Testis (tissue), 2 donors: ENCODE measurements at regions not wholly inside any gene's neighbourhood (a gene's known extent, or its start where the extent isn't known, plus 50 kb on each side); places are given as distances from the start of the nearest gene placed in this dataset.

Experiments used
- DNase-seq: peaks from one replicate; pipeline ENCODE4 v3.0.0-alpha.2; 2019
- H3K27ac ChIP-seq, 2 donors: fragments of 200-600 bp; sonication (generic); one replicate each; pipeline ENCODE4 v1.5.1; 2019
- H3K27me3 ChIP-seq: fragments of 200-600 bp; sonication (generic); one replicate; pipeline ENCODE4 v1.5.1; 2019
- H3K36me3 ChIP-seq: fragments of 200-600 bp; sonication (generic); one replicate; pipeline ENCODE4 v1.5.1; 2017; ENCODE audit warnings: low read depth; ENCODE audit errors: missing control alignments
- H3K4me1 ChIP-seq: fragments of 200-600 bp; sonication (generic); one replicate; pipeline ENCODE4 v1.5.1; 2019
- H3K4me3 ChIP-seq, 2 donors: fragments of 200-600 bp; sonication (generic); one replicate each; pipeline ENCODE4 v1.5.1; 2017 to 2019
- H3K9me3 ChIP-seq: fragments of 200-600 bp; sonication (generic); one replicate; pipeline ENCODE4 v1.5.1; 2017
- POLR2A ChIP-seq: fragments of 450-650 bp; IDR thresholded peaks from one replicate; pipeline ENCODE4 v1.6.1; 2017; ENCODE audit warnings: antibody characterized with exemption, mild to moderate bottlenecking, moderate library complexity
- WGBS, 2 donors: methylation state at CpG; one replicate each; pipeline ENCODE4 v1.1.5; 2018; 5-methylcytosine and 5-hydroxymethylcytosine counted together
- intact Hi-C: fragments of 100-400 bp; cut with DNase I; formaldehyde crosslinking; loops from one replicate; pipeline ENCODE4 v1.15.1; 2023; ENCODE audit warnings: low total_unique reads
- TF ChIP-seq, protein P1 (sequence below), 3 experiments: fragments of 450-650 bp in 2 of 3; fragments of 200-600 bp in 1 of 3; sonication (generic) in 1 of 3; IDR thresholded peaks; one replicate each; pipeline ENCODE4 v1.5.1; 2016 to 2019; ENCODE audit warnings: antibody characterized with exemption in 3 of 3, mild to moderate bottlenecking in 2 of 3, moderate library complexity in 1 of 3

DNA sequence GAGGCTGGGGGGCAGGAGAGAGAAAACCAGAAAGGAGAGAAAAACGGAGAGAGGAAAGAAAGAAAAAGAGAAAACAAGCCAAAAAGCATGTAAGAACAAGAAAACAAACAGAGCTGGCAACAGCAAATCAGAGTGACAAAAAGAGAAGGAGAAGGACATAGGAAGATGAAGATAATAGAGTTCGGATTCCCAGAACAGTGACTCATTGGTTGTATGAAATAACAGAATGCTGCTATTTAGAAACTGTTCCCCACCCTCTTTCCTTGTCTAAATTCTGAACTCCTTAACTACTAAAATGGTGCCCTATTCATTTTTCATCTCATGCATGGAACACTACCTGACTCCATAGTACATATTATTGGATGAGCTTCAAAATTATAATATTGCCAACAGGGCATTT is 317.4 kb downstream of the C11orf87 start:
- no peaks in the 10 kb centered on the region for H3K4me1 ChIP-seq
- no peaks in the 10 kb centered on the region for H3K9me3 ChIP-seq
- WGBS, 2 donors, result 61 to 75% methylated on average over 2 of the region's 2 CpGs
- intact Hi-C loops, result no loop called here
- no peaks in the 10 kb centered on the region for H3K27me3 ChIP-seq
- H3K4me3 ChIP-seq, result no peak overlapping the region
- no peak for DNase-seq
- TF ChIP-seq, protein P1, sequence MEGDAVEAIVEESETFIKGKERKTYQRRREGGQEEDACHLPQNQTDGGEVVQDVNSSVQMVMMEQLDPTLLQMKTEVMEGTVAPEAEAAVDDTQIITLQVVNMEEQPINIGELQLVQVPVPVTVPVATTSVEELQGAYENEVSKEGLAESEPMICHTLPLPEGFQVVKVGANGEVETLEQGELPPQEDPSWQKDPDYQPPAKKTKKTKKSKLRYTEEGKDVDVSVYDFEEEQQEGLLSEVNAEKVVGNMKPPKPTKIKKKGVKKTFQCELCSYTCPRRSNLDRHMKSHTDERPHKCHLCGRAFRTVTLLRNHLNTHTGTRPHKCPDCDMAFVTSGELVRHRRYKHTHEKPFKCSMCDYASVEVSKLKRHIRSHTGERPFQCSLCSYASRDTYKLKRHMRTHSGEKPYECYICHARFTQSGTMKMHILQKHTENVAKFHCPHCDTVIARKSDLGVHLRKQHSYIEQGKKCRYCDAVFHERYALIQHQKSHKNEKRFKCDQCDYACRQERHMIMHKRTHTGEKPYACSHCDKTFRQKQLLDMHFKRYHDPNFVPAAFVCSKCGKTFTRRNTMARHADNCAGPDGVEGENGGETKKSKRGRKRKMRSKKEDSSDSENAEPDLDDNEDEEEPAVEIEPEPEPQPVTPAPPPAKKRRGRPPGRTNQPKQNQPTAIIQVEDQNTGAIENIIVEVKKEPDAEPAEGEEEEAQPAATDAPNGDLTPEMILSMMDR (IDR thresholded peaks at IDR 0.05), result no peak
- H3K27ac ChIP-seq, result no peak overlapping the region
- H3K36me3 ChIP-seq, result no peaks in the 10 kb centered on the region

DNA sequence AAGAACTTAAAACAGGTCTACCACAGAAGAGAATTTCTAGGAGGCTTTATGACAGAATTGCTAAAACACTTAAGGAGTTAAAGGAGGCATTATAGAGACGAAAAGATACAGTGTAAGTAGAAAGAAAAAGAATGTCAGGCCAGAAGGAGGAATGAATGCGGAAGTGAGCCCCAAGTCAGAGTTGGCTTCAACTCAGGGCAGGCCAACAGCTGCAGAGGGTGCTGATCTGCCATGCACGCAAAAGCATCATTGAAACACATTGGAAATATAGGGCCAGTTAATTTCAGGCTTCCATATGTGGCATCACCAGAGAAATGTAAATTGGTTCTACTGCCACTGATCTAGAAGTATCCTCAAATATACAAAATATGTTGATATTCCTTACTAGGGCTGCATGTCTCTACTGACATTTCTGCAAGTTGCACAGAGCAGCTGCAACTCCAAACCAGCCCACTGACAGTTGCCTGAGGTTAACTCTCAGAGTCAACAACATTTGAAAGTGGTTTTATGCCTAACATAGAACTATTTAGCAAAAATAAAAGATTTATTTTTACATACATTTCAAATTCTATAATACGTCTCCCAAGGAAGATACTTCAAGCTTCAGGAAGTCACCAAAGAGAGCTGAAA is 324.1 kb downstream of the C11orf87 start:
- intact Hi-C loops, result no loop called here
- H3K4me1 ChIP-seq, result no peaks in the 10 kb centered on the region
- TF ChIP-seq, protein P1 (IDR thresholded peaks at IDR 0.05), result no peak
- no peak for TF ChIP-seq POLR2A
- H3K9me3 ChIP-seq, result no peaks in the 10 kb centered on the region
- H3K27me3 ChIP-seq, result no peaks in the 10 kb centered on the region
- DNase-seq, result no peak
- H3K4me3 ChIP-seq, result no peak overlapping the region
- H3K36me3 ChIP-seq, result no peaks in the 10 kb centered on the region
- WGBS, 2 donors, result 85 to 87% methylated on average over 4 of the region's 4 CpGs
- no peak overlapping the region for H3K27ac ChIP-seq

DNA sequence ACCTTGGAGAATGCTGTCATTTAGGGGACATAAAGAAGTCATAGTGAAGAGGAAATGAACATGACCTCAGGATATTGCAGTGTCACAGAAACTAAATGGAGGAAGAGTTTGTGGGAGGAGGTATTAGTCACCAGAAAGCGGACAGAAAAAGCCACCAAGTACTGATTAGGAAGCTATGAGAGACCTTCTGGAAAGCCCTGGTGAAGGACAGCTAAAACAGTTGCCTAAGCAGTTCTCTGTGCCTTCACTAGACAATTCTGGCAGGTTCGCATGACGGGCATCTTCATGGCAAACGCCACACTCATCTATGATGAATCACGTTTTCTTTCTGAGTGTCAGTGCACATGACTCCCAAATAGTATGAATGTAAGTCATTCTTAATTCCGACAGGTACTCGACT is 325.8 kb downstream of the C11orf87 start:
- Histone ChIP-seq H3K36me3 (no peaks in the 10 kb centered on the region), H3K27ac (no peak overlapping the region), H3K27me3 (no peaks in the 10 kb centered on the region), H3K9me3 (no peaks in the 10 kb centered on the region), H3K4me1 (no peaks in the 10 kb centered on the region), H3K4me3 (no peak overlapping the region)
- no peak for DNase-seq
- intact Hi-C loops, result no loop called here
- 81 to 86% methylated on average over 7 of the region's 7 CpGs for WGBS, 2 donors
- no peak for TF ChIP-seq POLR2A
- TF ChIP-seq, protein P1 (IDR thresholded peaks at IDR 0.05), result no peak

DNA sequence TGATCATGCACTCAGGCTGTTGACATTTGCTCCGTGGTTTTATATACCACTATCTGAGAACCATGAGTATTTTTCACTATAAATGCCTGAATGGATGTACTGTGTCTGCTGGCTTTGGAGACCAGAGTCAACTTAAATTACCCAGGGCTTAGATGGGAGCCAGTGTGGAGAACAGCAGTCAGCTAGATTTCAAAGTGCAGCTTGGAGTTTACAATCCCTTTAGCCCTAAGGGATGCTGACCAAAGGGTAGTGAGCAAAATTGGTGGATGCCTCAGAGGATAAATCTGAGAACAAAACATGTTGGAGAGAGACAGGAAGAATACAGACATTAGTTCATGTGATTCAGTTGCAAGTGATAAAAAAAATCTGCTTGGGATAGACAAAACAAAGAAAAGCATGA is 327.5 kb downstream of the C11orf87 start:
- Histone ChIP-seq H3K27ac (no peak overlapping the region), H3K36me3 (no peaks in the 10 kb centered on the region), H3K4me3 (no peak overlapping the region), H3K27me3 (no peaks in the 10 kb centered on the region), H3K4me1 (no peaks in the 10 kb centered on the region), H3K9me3 (no peaks in the 10 kb centered on the region)
- no peak for TF ChIP-seq POLR2A
- TF ChIP-seq, protein P1 (IDR thresholded peaks at IDR 0.05), result no peak
- intact Hi-C loops, result no loop called here
- no peak for DNase-seq
- 75 to 88% methylated on average over 1 of the region's 1 CpG for WGBS, 2 donors

DNA sequence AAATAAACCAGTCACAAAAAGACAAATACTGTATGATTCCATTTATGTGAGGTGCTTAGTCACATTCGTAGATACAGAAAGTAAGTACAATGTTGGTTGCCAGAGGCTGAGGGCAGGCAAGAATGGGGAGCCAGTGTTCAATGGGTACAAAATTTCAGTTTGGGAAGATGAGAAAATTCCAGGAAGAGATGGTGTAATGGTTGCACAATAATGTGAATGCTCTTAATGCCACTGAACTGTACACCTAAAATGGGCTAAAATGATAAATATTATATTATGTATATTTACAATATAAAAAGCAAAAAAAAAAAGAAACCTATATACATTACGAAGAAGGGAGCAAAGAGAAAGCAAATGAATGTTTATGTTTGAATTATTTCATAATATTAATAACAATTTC is 329.0 kb downstream of the C11orf87 start:
- Histone ChIP-seq H3K27me3 (no peaks in the 10 kb centered on the region), H3K27ac (no peak overlapping the region), H3K9me3 (no peaks in the 10 kb centered on the region), H3K4me1 (no peaks in the 10 kb centered on the region), H3K36me3 (no peaks in the 10 kb centered on the region), H3K4me3 (no peak overlapping the region)
- DNase-seq, result no peak
- 96 to 100% methylated on average over 2 of the region's 2 CpGs for WGBS, 2 donors
- TF ChIP-seq POLR2A, result no peak
- TF ChIP-seq, protein P1 (IDR thresholded peaks at IDR 0.05), result no peak
- intact Hi-C loops, result no loop called here
